Hepatocyte (in vitro differentiated cells): ENCODE measurements at regions not wholly inside any gene's neighbourhood (a gene's known extent, or its start where the extent isn't known, plus 50 kb on each side); places are given as distances from the start of the nearest gene placed in this dataset.

ENCODE experiments used
- EZH2 ChIP-seq: fragments of 200-600 bp; sonication (generic); IDR thresholded peaks from 2 replicates; pipeline ENCODE4 v1.6.1; 2016; ENCODE audit warnings: antibody characterized with exemption, mild to moderate bottlenecking, borderline replicate concordance
- EZH2phosphoT487 ChIP-seq: fragments of 200-600 bp; sonication (generic); IDR thresholded peaks from one replicate; pipeline ENCODE4 v1.6.1; 2018; ENCODE audit warnings: antibody characterized with exemption, mild to moderate bottlenecking, low read depth, moderate library complexity; ENCODE audit not compliant: unreplicated experiment, severe bottlenecking
- TF ChIP-seq, protein P1 (sequence below): fragments of 200-600 bp; sonication (generic); IDR thresholded peaks from 2 replicates; pipeline ENCODE4 v1.5.1; 2016; ENCODE audit warnings: antibody characterized with exemption, mild to moderate bottlenecking; ENCODE audit not compliant: poor library complexity

- TF ChIP-seq, protein P1, sequence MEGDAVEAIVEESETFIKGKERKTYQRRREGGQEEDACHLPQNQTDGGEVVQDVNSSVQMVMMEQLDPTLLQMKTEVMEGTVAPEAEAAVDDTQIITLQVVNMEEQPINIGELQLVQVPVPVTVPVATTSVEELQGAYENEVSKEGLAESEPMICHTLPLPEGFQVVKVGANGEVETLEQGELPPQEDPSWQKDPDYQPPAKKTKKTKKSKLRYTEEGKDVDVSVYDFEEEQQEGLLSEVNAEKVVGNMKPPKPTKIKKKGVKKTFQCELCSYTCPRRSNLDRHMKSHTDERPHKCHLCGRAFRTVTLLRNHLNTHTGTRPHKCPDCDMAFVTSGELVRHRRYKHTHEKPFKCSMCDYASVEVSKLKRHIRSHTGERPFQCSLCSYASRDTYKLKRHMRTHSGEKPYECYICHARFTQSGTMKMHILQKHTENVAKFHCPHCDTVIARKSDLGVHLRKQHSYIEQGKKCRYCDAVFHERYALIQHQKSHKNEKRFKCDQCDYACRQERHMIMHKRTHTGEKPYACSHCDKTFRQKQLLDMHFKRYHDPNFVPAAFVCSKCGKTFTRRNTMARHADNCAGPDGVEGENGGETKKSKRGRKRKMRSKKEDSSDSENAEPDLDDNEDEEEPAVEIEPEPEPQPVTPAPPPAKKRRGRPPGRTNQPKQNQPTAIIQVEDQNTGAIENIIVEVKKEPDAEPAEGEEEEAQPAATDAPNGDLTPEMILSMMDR, result no peak
- TF ChIP-seq EZH2 (no peak), EZH2phosphoT487 (no peak)
These were observed 558.3 kb downstream of the KCNJ3 start for GRCh38 chr2:155256803-155257202.
